SK-N-SH (cell line): ENCODE measurements at regions not wholly inside any gene's neighbourhood (a gene's known extent, or its start where the extent isn't known, plus 50 kb on each side); places are given as distances from the start of the nearest gene placed in this dataset.
A peak's percentile ranks its signal among the peaks of the same experiment; 100 is the strongest.

Source experiments
- CTCF ChIA-PET: fragments of 300-600, 350-600 bp; formaldehyde crosslinking; extraction: SDS; loops from one replicate; lab custom pipeline; 2021; lab: Yijun Ruan, JAX
- POLR2A ChIA-PET: fragments of 350-600 bp; sonication (Branson Sonifier 250); formaldehyde crosslinking; extraction: SDS; loops from one replicate; lab custom pipeline; 2020; ENCODE audit warnings: antibody characterized with exemption, inconsistent platforms; lab: Yijun Ruan, JAX
- DNase-seq: peaks from one replicate; pipeline ENCODE4 v3.0.0; 2012
- H2AFZ ChIP-seq: fragments of 200-600 bp; sonication (generic); 2 replicates; pipeline ENCODE4 v1.8.1; 2016; ENCODE audit warnings: antibody characterized with exemption, mild to moderate bottlenecking, low read depth
- H3F3A ChIP-seq: fragments of 200-600 bp; sonication (generic); replicated peaks from 2 replicates; pipeline ENCODE3; 2016; ENCODE audit warnings: antibody characterized with exemption, mild to moderate bottlenecking; ENCODE audit not compliant: insufficient read depth
- H3K27ac ChIP-seq, 2 experiments: fragments of 200-500 bp in 1 of 2; fragments of 200-600 bp in 1 of 2; sonication (Bioruptor generic) in 1 of 2; sonication (generic), shearing (Covaris generic) in 1 of 2; 2 replicates each; pipeline versions ENCODE4 v1.5.1 to v1.6.1; 2014 to 2016; ENCODE audit warnings: low read depth in 2 of 2, inconsistent platforms in 1 of 2, low read length in 1 of 2, mild to moderate bottlenecking in 1 of 2, mixed read lengths in 1 of 2
- H3K27me3 ChIP-seq: fragments of 200-600 bp; sonication (generic), shearing (Covaris generic); 2 replicates; pipeline ENCODE4 v1.6.1; 2016; ENCODE audit warnings: mixed run types; ENCODE audit not compliant: insufficient read depth
- H3K36me3 ChIP-seq, 2 experiments: fragments of 200-500 bp in 1 of 2; fragments of 200-600 bp in 1 of 2; sonication (Bioruptor generic) in 1 of 2; sonication (generic) in 1 of 2; replicated peaks in 1 of 2; 2 replicates each; pipeline versions ENCODE3 to v1.5.1; 2014 to 2016; ENCODE audit warnings: low read length in 1 of 2, mild to moderate bottlenecking in 1 of 2; ENCODE audit not compliant: insufficient read depth in 2 of 2, control insufficient read depth in 1 of 2
- H3K4me1 ChIP-seq, 2 experiments: fragments of 200-500 bp in 1 of 2; fragments of 200-600 bp in 1 of 2; sonication (Bioruptor generic) in 1 of 2; sonication (generic), shearing (Covaris generic) in 1 of 2; 2 replicates each; pipeline versions ENCODE4 v1.5.1 to v1.6.1; 2014 to 2016; ENCODE audit warnings: low read depth in 1 of 2, low read length in 1 of 2, mixed run types in 1 of 2; ENCODE audit not compliant: insufficient read depth in 2 of 2, control insufficient read depth in 1 of 2
- H3K4me2 ChIP-seq: fragments of 200-600 bp; sonication (generic), shearing (Covaris generic); 2 replicates; pipeline ENCODE4 v1.6.1; 2017; ENCODE audit warnings: mixed run types
- H3K4me3 ChIP-seq, 2 experiments: fragments of 200-500 bp in 1 of 2; fragments of 200-600 bp in 1 of 2; sonication (Bioruptor generic) in 1 of 2; sonication (generic), shearing (Covaris generic) in 1 of 2; 2 replicates each; pipeline versions ENCODE4 v1.5.1 to v1.8.1; 2014 to 2016; ENCODE audit warnings: low read depth in 2 of 2, inconsistent platforms in 1 of 2, low read length in 1 of 2, mild to moderate bottlenecking in 1 of 2, mixed read lengths in 1 of 2, moderate library complexity in 1 of 2
- H3K79me2 ChIP-seq: fragments of 200-600 bp; sonication (generic); 2 replicates; pipeline ENCODE4 v1.8.1; 2017; ENCODE audit warnings: mild to moderate bottlenecking; ENCODE audit not compliant: insufficient read depth
- H3K9ac ChIP-seq: fragments of 200-600 bp; sonication (generic); 2 replicates; pipeline ENCODE4 v1.6.1; 2017; ENCODE audit warnings: mixed run types
- H3K9me2 ChIP-seq: fragments of 200-600 bp; sonication (generic); 2 replicates; pipeline ENCODE4 v1.6.1; 2017; ENCODE audit warnings: mixed run types
- H3K9me3 ChIP-seq: fragments of 200-600 bp; sonication (generic); 2 replicates; pipeline ENCODE4 v1.6.1; 2017; ENCODE audit warnings: mixed run types, mild to moderate bottlenecking, moderate library complexity
- H4K20me1 ChIP-seq: fragments of 200-600 bp; sonication (generic); 2 replicates; pipeline ENCODE4 v1.6.1; 2017; ENCODE audit warnings: mild to moderate bottlenecking, mixed run types; ENCODE audit not compliant: insufficient read depth
- CTCF ChIP-seq: fragments of 200-600 bp; sonication (generic); IDR thresholded peaks from 2 replicates; pipeline ENCODE4 v1.6.1; 2017; ENCODE audit warnings: antibody characterized with exemption, mild to moderate bottlenecking, moderate library complexity
- ELF1 ChIP-seq: IDR thresholded peaks from 2 replicates; pipeline ENCODE4 v1.4.0; 2012
- EP300 ChIP-seq, 2 experiments: IDR thresholded peaks; 2 replicates each; pipeline versions ENCODE4 v1.4.0 to v1.6.1; 2012; ENCODE audit warnings: borderline replicate concordance in 1 of 2, low read depth in 1 of 2, low read length in 1 of 2
- MEF2A ChIP-seq: IDR thresholded peaks from 2 replicates; pipeline ENCODE4 v1.4.0; 2012; ENCODE audit warnings: low read depth, borderline replicate concordance
- MXI1 ChIP-seq: IDR thresholded peaks from 2 replicates; pipeline ENCODE4 v1.6.1; 2012; ENCODE audit warnings: mild to moderate bottlenecking, low read depth, low read length, improper control_type of control experiment
- NFIC ChIP-seq: IDR thresholded peaks from 2 replicates; pipeline ENCODE4 v1.4.0; 2012; ENCODE audit warnings: borderline replicate concordance
- PBX3 ChIP-seq: IDR thresholded peaks from 2 replicates; pipeline ENCODE4; 2012
- POLR2AphosphoS5 ChIP-seq: IDR thresholded peaks from 2 replicates; pipeline ENCODE4 v1.6.1; 2012; ENCODE audit warnings: low read depth, low read length
- RCOR1 ChIP-seq: fragments of 150-350 bp; IDR thresholded peaks from 2 replicates; pipeline ENCODE4 v1.6.1; 2017; ENCODE audit warnings: antibody characterized with exemption, low read length
- SIN3A ChIP-seq: IDR thresholded peaks from 2 replicates; pipeline ENCODE4 v1.6.1; 2012; ENCODE audit warnings: low read depth, mild to moderate bottlenecking, low read length, moderate library complexity, borderline replicate concordance
- SMC3 ChIP-seq: IDR thresholded peaks from 2 replicates; pipeline ENCODE4 v1.6.1; 2012; ENCODE audit warnings: low read depth, low read length, improper control_type of control experiment
- TAF1 ChIP-seq: IDR thresholded peaks from 2 replicates; pipeline ENCODE4 v1.6.1; 2012; ENCODE audit warnings: low read depth, mild to moderate bottlenecking, low read length, moderate library complexity, borderline replicate concordance
- TEAD4 ChIP-seq: IDR thresholded peaks from 2 replicates; pipeline ENCODE4 v1.4.0; 2012; ENCODE audit warnings: mild to moderate bottlenecking, borderline replicate concordance; ENCODE audit not compliant: insufficient read depth
- USF2 ChIP-seq: fragments of 150-350 bp; IDR thresholded peaks from 2 replicates; pipeline ENCODE4 v1.6.1; 2017; ENCODE audit warnings: antibody characterized with exemption, low read length, low read depth, borderline replicate concordance
- WGBS: methylation state at CpG from one replicate; pipeline ENCODE4 v1.1.6; 2017; ENCODE audit warnings: low lambda C conversion rate; 5-methylcytosine and 5-hydroxymethylcytosine counted together
- TF ChIP-seq, protein P1 (sequence below): IDR thresholded peaks from 2 replicates; pipeline ENCODE4 v1.4.0; 2012; ENCODE audit warnings: low read depth, borderline replicate concordance

GRCh38 chr11:104570078-104570701 is 328.1 kb downstream of the CASP12 start (continued):
- TF ChIP-seq, protein P1, sequence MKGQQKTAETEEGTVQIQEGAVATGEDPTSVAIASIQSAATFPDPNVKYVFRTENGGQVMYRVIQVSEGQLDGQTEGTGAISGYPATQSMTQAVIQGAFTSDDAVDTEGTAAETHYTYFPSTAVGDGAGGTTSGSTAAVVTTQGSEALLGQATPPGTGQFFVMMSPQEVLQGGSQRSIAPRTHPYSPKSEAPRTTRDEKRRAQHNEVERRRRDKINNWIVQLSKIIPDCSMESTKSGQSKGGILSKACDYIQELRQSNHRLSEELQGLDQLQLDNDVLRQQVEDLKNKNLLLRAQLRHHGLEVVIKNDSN = no peak
- no peak; the same call in 1 of the 2 replicates for TF ChIP-seq POLR2AphosphoS5
- peak; percentile 64 for TF ChIP-seq PBX3
- TF ChIP-seq RCOR1 = no peak
- TF ChIP-seq EP300 (IDR thresholded peaks at IDR 0.05; ENCODE audit: borderline replicate concordance in 1 of 2, low read depth in 1 of 2, low read length in 1 of 2) = peak in 1 of 2 experiments; percentile 79; a peak in 2 of 4 replicates
- no peak for TF ChIP-seq USF2
- peak; percentile 52; the same call in 1 of the 2 replicates for TF ChIP-seq NFIC
- TF ChIP-seq ELF1 = no peak
- no peak for TF ChIP-seq SMC3

GRCh38 chr11:104565583-104565961 is 332.7 kb downstream of the CASP12 start:
- Histone ChIP-seq H3K27ac (no peak overlapping the region), H3K9ac (no peak overlapping the region), H3K36me3 (no peaks in the 10 kb centered on the region), H3K4me3 (no peak overlapping the region), H3K9me2 (no peaks in the 10 kb centered on the region), H3K79me2 (no peaks in the 10 kb centered on the region), H3K4me1 (peaks cover 0 to 1% of the 10 kb centered on the region in 2 experiments; a peak in 1 of 4 replicates), H3K9me3 (no peaks in the 10 kb centered on the region), H3F3A (peaks cover 8% of the 10 kb centered on the region), H3K4me2 (no peak overlapping the region), H2AFZ (no peak overlapping the region), H4K20me1 (no peaks in the 10 kb centered on the region), H3K27me3 (no peaks in the 10 kb centered on the region)
- POLR2A ChIA-PET = no interaction called here
- no peak for DNase-seq
- CTCF ChIA-PET = interaction anchor here (1.7 kb wide), 1 partner anchor 16 kb away, joined by 4 read pairs; no protein-coding TSS in a partner anchor
- no peak for TF ChIP-seq SIN3A
- 85% methylated on average over 1 of the region's 1 CpG for WGBS

DNA sequence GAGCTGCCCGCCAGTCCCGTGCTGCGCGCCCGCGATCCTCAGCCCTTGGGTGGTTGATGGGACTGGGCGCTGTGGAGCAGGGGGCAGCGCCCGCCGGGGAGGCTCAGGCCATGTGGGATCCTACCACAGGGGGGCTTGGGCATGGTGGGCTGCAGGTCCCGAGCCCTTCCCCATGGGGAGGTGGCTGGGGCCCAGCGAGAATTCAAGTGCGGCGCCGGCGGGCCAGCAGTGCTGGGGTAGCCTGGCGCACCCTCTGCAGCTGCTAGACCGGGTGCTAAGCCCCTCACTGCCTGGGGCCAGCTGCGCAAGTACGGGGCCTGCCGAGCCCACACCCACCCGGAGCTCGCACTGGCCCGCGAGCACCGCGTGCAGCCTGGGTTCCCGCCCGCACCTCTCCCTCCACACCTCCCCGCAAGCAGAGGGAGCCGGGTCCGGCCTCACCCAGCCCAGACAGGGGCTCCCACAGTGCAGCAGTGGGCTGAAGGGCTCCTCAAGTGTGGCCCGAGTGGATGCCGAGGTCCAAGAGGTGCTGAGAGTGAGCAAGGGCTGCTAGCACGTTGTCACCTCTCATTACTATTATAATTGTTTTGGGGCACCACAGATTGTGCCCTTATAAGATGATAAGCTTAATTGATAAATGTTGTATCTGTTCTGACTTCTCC is 333.2 kb downstream of the CASP12 start:
- no peaks in the 10 kb centered on the region for H3K4me1 ChIP-seq
- no peak overlapping the region for H3K27ac ChIP-seq
- TF ChIP-seq TEAD4 = no peak
- no peak for TF ChIP-seq CTCF
- TF ChIP-seq TAF1 = no peak
- TF ChIP-seq MXI1 = no peak
- no peak for TF ChIP-seq ELF1
- no peak for TF ChIP-seq MEF2A
- TF ChIP-seq, protein P1 = no peak
- H3K9me2 ChIP-seq = no peaks in the 10 kb centered on the region
- H3K4me2 ChIP-seq = no peak overlapping the region
- ChIA-PET CTCF (interaction anchor here (1.7 kb wide), 1 partner anchor 17 kb away, joined by 4 read pairs; no protein-coding TSS in a partner anchor), POLR2A (no interaction called here)
- H3K79me2 ChIP-seq = no peaks in the 10 kb centered on the region
- H3F3A ChIP-seq = peaks cover 7% of the 10 kb centered on the region
- no peaks in the 10 kb centered on the region for H4K20me1 ChIP-seq
- H3K4me3 ChIP-seq = no peak overlapping the region
- DNase-seq = no peak
- H3K9me3 ChIP-seq = no peaks in the 10 kb centered on the region
- WGBS = 73% methylated on average over 5 of the region's 35 CpGs
- H3K36me3 ChIP-seq = no peaks in the 10 kb centered on the region
- H2AFZ ChIP-seq = no peak overlapping the region
- H3K9ac ChIP-seq = no peak overlapping the region
- H3K27me3 ChIP-seq = no peaks in the 10 kb centered on the region
